NCI-H2107 (cell line): ENCODE measurements at regions not wholly inside any gene's neighbourhood (a gene's known extent, or its start where the extent isn't known, plus 50 kb on each side); places are given as distances from the start of the nearest gene placed in this dataset.

ENCODE experiments used
- DNase-seq: peaks from one replicate; lab custom pipeline; 2025; lab: John Stamatoyannopoulos, UW

DNA sequence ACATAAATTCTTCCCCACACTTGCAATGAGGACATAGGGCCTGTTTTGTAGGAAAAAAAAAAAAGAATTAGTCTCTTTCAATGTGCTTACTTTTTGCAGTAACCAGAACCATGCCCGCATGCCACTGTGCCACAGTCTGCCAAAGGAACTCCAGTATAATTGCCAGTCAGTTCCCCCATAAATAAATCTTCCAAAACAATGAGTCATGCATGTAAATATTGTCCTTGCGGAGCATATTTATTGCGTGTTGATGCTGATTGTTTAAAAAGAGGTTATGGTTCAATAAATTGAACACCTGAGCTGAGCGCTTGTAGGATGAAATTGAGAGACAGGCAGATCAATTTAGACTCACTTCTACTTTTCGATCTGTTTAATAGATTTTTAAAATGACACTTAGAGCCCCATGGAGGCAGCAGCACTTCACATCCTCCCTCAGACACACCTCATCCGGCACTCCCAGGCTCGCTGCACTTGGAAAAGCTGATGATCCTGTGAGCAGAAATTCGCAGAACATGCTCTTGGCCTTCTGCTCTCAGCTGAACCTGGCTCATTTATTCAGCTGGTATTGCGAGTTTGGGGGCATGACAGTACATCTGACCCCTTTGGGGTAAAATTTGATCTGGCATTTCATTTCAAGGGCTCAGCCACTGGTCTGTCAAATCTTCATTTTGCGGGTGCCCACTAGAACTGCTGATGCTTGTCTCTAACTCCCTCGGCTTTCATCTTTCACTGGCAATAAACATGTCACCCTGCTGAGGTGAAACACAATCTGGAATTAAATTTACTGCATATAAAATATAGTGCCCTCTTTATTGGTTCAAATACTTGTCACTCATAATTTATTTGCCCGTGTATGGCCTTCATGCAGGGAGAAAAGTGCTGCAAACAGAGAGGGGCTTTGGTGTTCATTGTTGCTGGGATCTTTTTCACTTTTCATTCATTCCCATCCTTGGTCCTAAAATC lies 371.1 kb upstream of the POU3F2 start:
- no peak for DNase-seq

DNA sequence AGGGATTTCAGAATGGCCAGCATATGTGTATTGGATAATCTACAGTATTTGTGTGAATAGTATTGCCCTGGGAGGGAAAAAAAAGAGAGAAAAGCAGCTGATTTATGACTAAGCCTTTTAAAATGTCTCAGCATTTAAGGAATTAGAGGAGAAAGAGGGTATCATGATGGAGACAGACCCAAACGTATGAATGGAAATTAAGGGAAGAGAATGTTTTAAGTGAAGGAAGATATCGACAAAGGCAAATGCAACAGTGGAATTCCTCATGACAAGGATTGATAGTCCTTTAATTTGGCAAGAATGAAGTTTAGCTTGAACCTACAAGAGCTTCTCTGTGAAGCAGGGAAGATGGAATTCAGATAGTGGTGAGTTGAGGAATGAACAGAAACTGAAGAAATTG lies 367.3 kb upstream of the POU3F2 start:
- no peak for DNase-seq

DNA sequence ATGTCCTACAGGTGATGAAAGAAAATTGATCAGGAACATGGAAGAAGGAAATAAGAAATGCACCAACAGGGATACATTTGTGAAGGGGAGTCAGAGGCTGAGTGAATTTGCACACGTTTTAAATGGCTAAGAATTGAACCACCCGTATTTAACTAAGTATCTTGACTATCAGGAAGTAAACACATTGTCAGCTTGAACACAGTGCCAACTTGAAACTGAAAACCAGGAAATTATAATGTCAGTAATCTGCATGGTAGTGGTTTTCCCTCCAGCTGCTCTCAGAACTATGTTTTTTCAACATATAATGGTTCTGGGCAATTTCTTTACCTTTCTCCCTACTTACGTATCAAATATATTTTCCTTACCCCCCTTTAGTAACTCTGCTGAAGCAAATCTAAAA lies 366.5 kb upstream of the POU3F2 start:
- DNase-seq, result no peak

DNA sequence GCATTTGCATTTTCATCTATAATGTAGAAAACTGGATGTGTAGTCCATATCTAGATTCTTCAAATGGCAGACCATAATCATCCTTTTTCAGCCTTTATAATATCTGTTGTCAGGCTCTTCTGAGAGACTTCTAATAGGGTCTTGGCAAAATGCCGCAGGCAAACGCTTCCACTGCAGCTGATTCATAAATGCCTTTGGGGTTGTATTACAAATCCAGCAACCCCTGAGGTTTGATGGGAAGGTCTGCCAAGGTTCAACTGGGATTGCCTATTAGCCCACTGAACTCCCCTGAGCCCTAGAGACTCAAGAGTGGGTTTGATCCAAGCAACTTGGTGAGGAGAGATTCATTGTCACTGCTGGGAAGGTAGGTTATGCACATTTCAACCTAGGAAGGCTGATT lies 365.2 kb upstream of the POU3F2 start:
- no peak for DNase-seq

DNA sequence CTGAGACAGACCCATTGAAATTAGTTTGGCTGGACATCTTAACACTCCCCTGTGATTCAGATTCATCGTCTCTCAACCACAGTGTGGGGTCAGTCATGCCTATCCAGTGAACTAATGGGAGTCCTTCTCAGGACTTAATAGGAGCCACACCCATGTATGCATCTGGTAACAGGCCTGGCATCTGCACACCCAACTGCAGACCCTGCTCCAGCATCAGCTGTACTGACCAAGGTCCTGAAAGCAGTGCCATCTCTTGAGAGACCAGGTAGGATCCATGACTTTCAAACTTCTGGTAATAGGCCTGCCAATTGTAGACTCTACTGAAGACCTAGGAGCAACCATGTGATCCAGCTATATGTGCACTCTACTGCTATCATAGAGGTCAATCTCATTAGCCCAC lies 363.6 kb upstream of the POU3F2 start:
- no peak for DNase-seq

DNA sequence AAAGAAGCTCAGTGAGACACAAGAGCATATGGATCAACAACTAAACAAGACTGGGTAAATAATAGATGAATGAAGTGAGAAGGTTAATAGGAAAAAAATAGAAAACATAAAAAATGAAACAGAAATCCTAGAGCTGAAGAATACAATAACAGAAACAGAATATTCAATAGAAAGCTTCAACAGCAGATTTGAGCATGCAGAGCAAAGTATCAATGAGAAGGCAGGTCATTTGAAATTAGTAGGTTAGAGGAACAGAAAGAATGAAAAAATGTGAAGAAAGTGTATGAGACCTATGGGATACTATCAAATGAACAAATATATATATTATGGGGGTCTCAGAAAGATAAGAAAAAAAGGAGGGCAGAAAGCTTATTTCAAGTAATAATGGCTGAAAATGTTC lies 362.9 kb upstream of the POU3F2 start:
- DNase-seq, result no peak

- no peak for DNase-seq
Observed at GRCh38 chr6:98477231-98477630, 357.1 kb upstream of the POU3F2 start.

- no peak for DNase-seq
Observed at GRCh38 chr6:98484696-98485095, 349.7 kb upstream of the POU3F2 start.

- no peak for DNase-seq
Observed at GRCh38 chr6:98485593-98485992, 348.8 kb upstream of the POU3F2 start.

- DNase-seq, result no peak
Observed at GRCh38 chr6:98486057-98486456, 348.3 kb upstream of the POU3F2 start.

DNA sequence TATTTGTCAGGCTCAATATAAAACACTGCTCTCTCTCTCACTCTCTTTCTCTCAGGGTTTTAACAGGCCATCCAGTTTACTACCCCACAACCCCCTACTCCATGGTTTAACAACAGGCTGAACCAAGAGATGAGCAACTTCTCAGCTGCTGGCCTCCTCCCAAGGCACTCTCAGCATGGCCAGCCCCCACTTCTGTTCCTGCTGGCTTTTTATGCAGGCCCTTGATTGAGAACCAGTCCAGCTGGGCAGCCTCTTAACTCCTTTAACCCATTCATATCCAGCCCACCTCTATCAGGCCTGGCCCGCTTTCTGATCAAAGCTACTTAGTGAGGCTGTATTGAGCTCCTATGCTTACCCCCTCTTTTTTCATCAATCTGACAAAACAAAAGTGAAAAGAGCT lies 346.8 kb upstream of the POU3F2 start:
- DNase-seq, result no peak

DNA sequence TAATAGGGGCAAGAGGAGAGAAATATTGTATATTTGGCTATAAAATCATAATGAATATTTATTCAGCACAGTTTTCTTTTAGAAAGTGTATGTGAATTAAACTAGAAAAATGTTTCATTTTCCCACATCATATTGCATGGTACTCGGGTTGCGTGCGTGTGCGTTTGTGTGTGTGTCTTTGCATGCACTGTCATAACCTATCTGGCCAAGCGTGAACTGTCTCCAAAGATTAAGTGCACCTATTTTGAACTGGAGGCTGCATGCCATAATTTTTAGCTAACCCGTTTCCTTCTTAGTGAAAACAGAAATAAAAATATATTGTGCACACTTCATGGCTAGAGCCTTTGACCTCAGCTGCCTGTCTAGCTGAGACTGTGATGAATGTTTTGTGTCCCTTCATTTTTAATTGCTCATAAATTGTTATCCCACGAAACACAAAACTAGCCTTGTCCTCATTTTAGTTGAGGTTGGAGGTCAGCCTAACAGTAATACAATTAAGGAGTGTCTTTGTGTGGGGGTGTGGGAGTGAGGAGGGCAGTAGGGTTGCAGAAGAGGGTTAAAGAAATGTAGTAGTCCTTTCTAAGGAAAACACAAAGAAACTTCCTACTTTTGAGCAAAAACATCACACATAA lies 336.1 kb upstream of the POU3F2 start:
- DNase-seq, result no peak

- no peak for DNase-seq
Observed at GRCh38 chr6:98498866-98499265, 335.5 kb upstream of the POU3F2 start.

- no peak for DNase-seq
Observed at GRCh38 chr6:98514073-98514720, 320.2 kb upstream of the POU3F2 start.

GRCh38 chr6:98514796-98515195 lies 319.6 kb upstream of the POU3F2 start:
- peak; percentile 59 for DNase-seq

DNA sequence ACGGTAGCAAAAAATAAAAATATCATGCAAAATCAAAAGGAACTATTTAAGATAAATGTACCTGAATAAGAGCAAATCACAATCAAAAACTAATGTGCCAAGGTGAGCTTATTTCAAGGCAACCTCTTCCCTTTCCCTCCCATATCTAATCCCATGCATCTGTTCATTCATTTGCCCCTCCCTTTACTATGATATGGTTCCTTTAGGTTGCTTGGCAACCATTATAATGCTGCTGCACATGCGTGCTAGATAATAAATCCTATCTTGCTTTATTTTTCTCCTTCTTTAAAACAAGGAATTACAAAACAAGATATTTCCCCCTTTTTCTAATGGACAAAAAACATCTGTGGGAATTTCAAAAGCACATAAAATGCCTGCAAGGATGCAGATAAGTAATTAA lies 318.2 kb upstream of the POU3F2 start:
- no peak for DNase-seq

DNA sequence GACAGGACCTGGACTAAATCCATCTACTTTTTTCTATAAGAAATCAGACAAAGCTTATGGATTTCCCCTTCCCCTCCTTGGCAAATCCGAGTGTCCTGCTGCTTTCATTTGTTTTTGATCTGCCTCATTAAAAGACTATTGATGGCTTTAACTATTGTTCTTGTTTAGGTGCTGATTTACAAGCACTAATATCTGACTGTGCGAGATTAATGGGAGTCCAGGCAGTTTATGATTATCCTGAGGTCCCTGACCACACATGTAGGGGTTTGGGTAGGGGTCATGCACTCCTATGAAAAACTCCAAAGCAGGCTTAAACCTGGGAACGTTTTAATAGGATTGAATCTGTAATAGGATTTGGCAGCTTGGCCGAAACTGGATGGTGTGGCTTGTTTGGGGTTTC lies 317.5 kb upstream of the POU3F2 start:
- no peak for DNase-seq

- DNase-seq, result no peak
Observed at GRCh38 chr6:98525860-98526259, 308.5 kb upstream of the POU3F2 start.

DNA sequence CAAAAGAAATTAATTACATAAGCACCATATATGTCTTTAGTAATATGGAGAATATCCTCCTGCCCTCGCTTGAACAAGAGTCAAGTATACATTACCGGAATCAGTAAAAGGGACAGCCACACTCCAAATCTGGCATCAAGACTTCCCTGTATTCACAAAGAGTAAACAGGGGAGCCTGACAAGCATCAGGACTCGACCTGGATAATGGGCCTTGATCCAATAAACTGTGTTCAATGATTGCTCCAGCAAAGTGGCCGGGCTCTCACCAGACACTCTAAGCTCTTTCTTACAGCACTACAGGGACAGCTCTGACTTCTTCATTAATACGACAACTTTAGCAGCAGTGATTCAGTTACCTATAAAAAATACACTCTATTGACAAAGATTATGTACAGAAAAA lies 307.9 kb upstream of the POU3F2 start:
- no peak for DNase-seq

GRCh38 chr6:98529364-98529763 lies 305.0 kb upstream of the POU3F2 start:
- DNase-seq, result no peak

DNA sequence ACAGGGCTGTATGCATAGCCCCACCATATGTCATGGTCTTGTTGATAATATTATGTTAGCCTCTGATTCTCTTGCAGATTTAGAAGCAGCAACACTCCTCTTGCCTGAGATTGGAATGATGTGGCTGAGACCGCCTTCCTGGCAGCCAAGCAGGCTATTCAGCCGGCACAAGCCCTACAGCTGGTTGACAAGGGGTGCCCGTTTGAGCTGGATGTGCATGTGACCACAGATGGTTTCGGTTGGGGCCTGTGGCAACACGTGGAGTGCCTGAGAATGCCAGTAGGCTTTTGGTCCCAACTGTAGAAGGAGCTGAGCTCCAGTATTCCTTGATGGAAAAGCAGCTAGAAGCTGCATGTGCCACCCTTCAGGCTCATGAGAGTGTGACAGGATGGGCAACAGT lies 303.6 kb upstream of the POU3F2 start:
- DNase-seq, result no peak

DNA sequence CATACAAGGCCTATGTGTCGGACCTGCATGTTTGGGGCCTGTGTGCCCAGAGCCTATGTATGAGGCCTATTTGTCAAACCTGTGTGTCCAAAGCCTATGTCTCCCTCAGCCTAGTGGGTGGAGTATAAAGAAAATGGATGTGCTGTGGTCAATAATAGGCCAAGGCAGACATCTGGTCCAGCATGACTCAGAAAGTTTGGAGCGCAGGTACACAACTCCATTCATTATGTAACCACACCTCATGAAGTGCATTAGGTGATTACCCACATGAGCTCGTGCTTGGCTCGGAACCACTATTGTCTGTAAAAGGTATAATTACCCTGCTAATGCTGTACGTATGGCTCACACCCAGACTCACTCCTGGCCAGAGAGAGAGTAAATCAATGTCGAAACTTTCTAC lies 302.4 kb upstream of the POU3F2 start:
- no peak for DNase-seq

DNA sequence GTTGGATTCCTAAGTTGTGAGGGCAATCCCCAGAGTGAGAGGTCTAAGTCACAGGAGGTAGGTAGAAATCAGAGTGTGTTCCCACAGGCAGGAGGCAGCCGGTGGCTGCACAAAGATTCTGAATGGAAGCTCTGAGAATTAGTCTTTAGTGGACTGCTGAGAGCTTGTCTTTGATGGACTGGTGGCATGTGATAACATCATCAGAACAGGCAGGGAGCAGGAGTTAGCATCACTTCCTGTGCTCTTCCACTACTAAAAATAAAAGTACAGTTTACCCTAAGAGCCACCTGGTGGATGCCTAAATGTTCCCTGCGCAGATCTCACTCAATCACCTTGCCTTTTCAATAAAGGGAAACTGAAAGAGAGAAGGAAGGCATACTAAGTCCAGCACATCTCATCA lies 294.6 kb upstream of the POU3F2 start:
- DNase-seq, result no peak
